ENCODE measurements at regions not wholly inside any gene's neighbourhood (a gene's known extent, or its start where the extent isn't known, plus 50 kb on each side); places are given as distances from the start of the nearest gene placed in this dataset.

DNA sequence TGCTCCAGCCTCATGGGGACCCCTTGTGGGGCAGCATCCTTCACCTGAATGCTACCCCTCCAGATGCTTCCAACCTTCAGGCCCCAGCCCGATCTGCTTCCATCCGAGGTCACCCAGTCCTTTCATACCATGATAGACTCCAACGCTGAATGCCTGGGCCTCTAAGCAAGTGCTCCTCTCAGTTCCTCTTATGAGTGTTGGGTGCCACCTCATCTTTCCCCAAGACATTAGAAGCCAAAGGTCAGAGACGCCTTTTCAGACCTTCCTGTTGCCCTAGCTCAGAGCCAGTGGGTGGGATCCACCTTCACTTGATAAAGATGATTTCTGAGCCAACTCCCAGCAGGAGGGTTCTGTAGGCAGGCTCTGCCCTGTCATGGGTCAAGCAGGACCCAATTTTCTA, 174.5 kb upstream of the MGAT5 start:
- DNase-seq (ENCODE audit: low spot score in 2 of 2), result no peak
- Mint-ChIP-seq H3K9me3 (no peaks in the 10 kb centered on the region), H3K27ac (ENCODE audit: low read depth) (no peak overlapping the region), H3K4me1 (no peaks in the 10 kb centered on the region), H3K27me3 (peaks cover 40% of the 10 kb centered on the region), H3K4me3 (no peak overlapping the region), H3K36me3 (ENCODE audit: insufficient read depth) (no peaks in the 10 kb centered on the region)
- ATAC-seq (replicated peaks; ENCODE audit: extremely low read depth, poor library complexity, severe bottlenecking), result no peak

GRCh38 chr2:134080386-134081089, 173.3 kb upstream of the MGAT5 start:
- ATAC-seq (replicated peaks; ENCODE audit: extremely low read depth, poor library complexity, severe bottlenecking) (no peak), DNase-seq (ENCODE audit: low spot score in 2 of 2) (no peak)
- Mint-ChIP-seq H3K27ac (ENCODE audit: low read depth) (no peak overlapping the region), H3K4me1 (no peaks in the 10 kb centered on the region), H3K4me3 (no peak overlapping the region), H3K9me3 (no peaks in the 10 kb centered on the region), H3K27me3 (peaks cover 35% of the 10 kb centered on the region), H3K36me3 (ENCODE audit: insufficient read depth) (no peaks in the 10 kb centered on the region)

DNA sequence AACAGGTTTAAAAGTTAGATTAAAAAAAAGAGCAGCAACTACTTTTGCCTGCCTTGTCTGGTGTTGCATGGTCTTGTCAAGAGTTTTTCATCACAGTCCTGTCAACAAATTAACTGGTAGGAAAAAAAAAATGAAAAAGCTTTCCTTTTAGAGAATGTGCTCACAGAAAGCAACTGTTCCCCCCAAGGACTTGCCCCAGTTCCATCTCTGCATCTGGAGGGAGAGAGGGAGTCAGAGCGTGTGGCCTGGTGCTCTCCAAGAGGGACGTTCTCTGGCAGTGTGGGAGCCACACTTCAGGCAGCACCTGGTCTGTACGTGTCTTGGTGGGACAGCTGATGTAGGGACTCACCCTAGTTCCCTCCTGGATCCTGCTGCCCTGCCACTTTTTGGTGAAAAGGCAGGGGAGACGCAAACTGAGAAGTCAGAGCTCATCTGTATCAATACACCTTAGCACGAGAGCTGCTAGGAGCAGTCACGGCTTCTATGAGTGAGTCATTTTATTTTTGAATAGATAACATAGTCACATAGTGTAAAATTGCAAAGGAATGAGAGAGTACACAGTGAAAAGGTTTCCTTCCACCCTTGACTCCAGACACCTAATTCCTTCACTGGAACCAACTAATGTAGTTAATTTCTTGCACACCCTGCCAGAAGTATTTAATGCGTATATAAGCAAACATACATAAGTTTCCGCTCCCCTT, 172.5 kb upstream of the MGAT5 start:
- DNase-seq (ENCODE audit: low spot score in 2 of 2) (no peak), ATAC-seq (replicated peaks; ENCODE audit: extremely low read depth, poor library complexity, severe bottlenecking) (no peak)
- Mint-ChIP-seq H3K4me3 (no peak overlapping the region), H3K36me3 (ENCODE audit: insufficient read depth) (no peaks in the 10 kb centered on the region), H3K27me3 (peaks cover 35% of the 10 kb centered on the region), H3K9me3 (no peaks in the 10 kb centered on the region), H3K4me1 (no peaks in the 10 kb centered on the region), H3K27ac (ENCODE audit: low read depth) (no peak overlapping the region)

DNA sequence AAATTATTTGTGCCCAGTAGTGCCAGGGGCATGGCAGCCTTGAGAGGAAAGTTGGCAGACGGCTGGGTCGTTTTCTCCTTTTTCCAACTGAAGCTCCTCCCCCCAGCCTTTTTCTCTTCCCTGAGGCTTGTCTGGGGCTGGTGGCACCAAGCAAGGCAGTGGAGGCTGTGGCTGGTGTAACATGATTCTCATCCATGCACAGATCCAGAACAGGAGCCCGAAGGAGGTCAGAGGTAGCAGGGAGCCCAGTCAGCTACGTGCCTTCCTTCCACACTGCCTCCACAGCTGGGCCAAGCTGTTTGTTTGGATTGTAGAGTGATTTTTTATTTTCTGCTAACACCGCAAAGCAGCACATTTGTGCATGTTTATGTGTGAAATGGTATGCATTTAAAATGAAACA, 170.3 kb upstream of the MGAT5 start:
- Mint-ChIP-seq H3K27me3 (peaks cover 17% of the 10 kb centered on the region), H3K27ac (ENCODE audit: low read depth) (no peak overlapping the region), H3K36me3 (ENCODE audit: insufficient read depth) (no peaks in the 10 kb centered on the region), H3K4me3 (no peak overlapping the region), H3K4me1 (no peaks in the 10 kb centered on the region), H3K9me3 (no peaks in the 10 kb centered on the region)
- no peak for ATAC-seq (replicated peaks; ENCODE audit: extremely low read depth, poor library complexity, severe bottlenecking)
- no peak for DNase-seq (ENCODE audit: low spot score in 2 of 2)

GRCh38 chr2:134086594-134087219, 167.2 kb upstream of the MGAT5 start:
- ATAC-seq (replicated peaks; ENCODE audit: extremely low read depth, poor library complexity, severe bottlenecking) (no peak), DNase-seq (ENCODE audit: low spot score in 2 of 2) (no peak)
- no peaks in the 10 kb centered on the region for H3K9me3 Mint-ChIP-seq
- peaks cover 26% of the 10 kb centered on the region for H3K27me3 Mint-ChIP-seq
- H3K36me3 Mint-ChIP-seq (ENCODE audit: insufficient read depth), result no peaks in the 10 kb centered on the region
- no peak overlapping the region for H3K27ac Mint-ChIP-seq (ENCODE audit: low read depth)
- H3K4me3 Mint-ChIP-seq, result no peak overlapping the region
- H3K4me1 Mint-ChIP-seq, result no peaks in the 10 kb centered on the region

- H3K4me3 Mint-ChIP-seq, result no peak overlapping the region
- no peaks in the 10 kb centered on the region for H3K9me3 Mint-ChIP-seq
- H3K27ac Mint-ChIP-seq (ENCODE audit: low read depth), result no peak overlapping the region
- ATAC-seq (replicated peaks; ENCODE audit: extremely low read depth, poor library complexity, severe bottlenecking) (no peak), DNase-seq (ENCODE audit: low spot score in 2 of 2) (no peak)
- H3K36me3 Mint-ChIP-seq (ENCODE audit: insufficient read depth), result no peaks in the 10 kb centered on the region
- no peaks in the 10 kb centered on the region for H3K4me1 Mint-ChIP-seq
- H3K27me3 Mint-ChIP-seq, result peaks cover 29% of the 10 kb centered on the region
These were observed 166.4 kb upstream of the MGAT5 start for GRCh38 chr2:134087371-134087921.

DNA sequence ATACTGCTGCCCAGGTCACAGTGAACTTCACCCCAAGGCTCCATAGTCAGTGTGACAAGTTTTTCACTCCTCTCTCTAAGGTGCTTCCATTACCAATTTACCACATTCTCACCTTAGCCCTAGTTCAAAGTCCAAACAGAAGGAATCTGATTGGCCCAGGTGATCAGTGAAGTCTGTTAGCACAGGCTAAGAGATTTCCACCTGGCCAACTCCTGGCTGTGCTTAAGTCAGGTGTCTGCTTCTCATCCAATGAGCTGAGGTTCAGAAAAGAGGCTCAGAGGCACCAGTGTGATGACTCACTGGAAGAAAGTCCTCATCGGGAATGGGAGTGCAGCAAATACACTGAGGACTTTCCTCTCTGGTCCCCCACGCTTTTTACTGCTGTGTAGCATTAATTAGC, 164.4 kb upstream of the MGAT5 start:
- no peaks in the 10 kb centered on the region for H3K9me3 Mint-ChIP-seq

GRCh38 chr2:134097740-134098139, 156.1 kb upstream of the MGAT5 start:
- Mint-ChIP-seq H3K27me3 (peaks cover 27% of the 10 kb centered on the region), H3K36me3 (ENCODE audit: insufficient read depth) (no peaks in the 10 kb centered on the region), H3K27ac (ENCODE audit: low read depth) (no peak overlapping the region), H3K4me1 (no peaks in the 10 kb centered on the region), H3K4me3 (no peak overlapping the region), H3K9me3 (no peaks in the 10 kb centered on the region)
- no peak for DNase-seq (ENCODE audit: low spot score in 2 of 2)
- ATAC-seq (replicated peaks; ENCODE audit: extremely low read depth, poor library complexity, severe bottlenecking), result no peak

More for the DNA sequence above, 164.4 kb upstream of the MGAT5 start:
- no peak overlapping the region for H3K4me3 Mint-ChIP-seq
- no peak for DNase-seq (ENCODE audit: low spot score in 2 of 2)
- H3K27me3 Mint-ChIP-seq, result peaks cover 23% of the 10 kb centered on the region
- H3K27ac Mint-ChIP-seq (ENCODE audit: low read depth), result no peak overlapping the region
- ATAC-seq (replicated peaks; ENCODE audit: extremely low read depth, poor library complexity, severe bottlenecking), result no peak
- no peaks in the 10 kb centered on the region for H3K4me1 Mint-ChIP-seq
- H3K36me3 Mint-ChIP-seq (ENCODE audit: insufficient read depth), result no peaks in the 10 kb centered on the region

GRCh38 chr2:134098321-134098720, 155.6 kb upstream of the MGAT5 start:
- DNase-seq (ENCODE audit: low spot score in 2 of 2) (no peak), ATAC-seq (replicated peaks; ENCODE audit: extremely low read depth, poor library complexity, severe bottlenecking) (no peak)
- Mint-ChIP-seq H3K27me3 (peaks cover 25% of the 10 kb centered on the region), H3K4me1 (no peaks in the 10 kb centered on the region), H3K9me3 (no peaks in the 10 kb centered on the region), H3K27ac (ENCODE audit: low read depth) (no peak overlapping the region), H3K4me3 (no peak overlapping the region), H3K36me3 (ENCODE audit: insufficient read depth) (no peaks in the 10 kb centered on the region)

GRCh38 chr2:134099273-134099672, 154.6 kb upstream of the MGAT5 start:
- H3K27me3 Mint-ChIP-seq, result peaks cover 25% of the 10 kb centered on the region
- H3K4me1 Mint-ChIP-seq, result no peaks in the 10 kb centered on the region
- H3K4me3 Mint-ChIP-seq, result no peak overlapping the region
- no peaks in the 10 kb centered on the region for H3K9me3 Mint-ChIP-seq
- no peak for DNase-seq (ENCODE audit: low spot score in 2 of 2)
- no peak overlapping the region for H3K27ac Mint-ChIP-seq (ENCODE audit: low read depth)
- no peak for ATAC-seq (replicated peaks; ENCODE audit: extremely low read depth, poor library complexity, severe bottlenecking)
- H3K36me3 Mint-ChIP-seq (ENCODE audit: insufficient read depth), result no peaks in the 10 kb centered on the region

DNA sequence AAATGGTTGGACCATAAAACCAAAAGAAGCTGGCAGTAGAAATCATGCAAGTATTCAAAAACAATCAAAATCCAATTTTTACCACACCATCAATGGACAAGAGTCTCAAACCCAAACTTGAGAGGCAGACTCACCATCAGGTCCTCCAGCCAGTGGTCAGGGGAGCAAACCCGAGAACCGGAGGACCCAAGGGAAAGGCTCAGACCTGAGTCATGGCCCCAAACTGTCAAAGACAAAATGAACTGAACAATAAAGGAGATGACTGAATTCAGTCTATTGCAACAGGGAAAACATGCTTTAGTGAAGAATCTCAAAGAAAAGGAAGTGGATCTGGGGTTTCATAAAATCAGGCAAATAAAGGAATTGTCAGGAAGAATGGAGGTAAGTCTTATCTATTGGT, 150.7 kb upstream of the MGAT5 start:
- Mint-ChIP-seq H3K27ac (ENCODE audit: low read depth) (no peak overlapping the region), H3K4me3 (no peak overlapping the region), H3K4me1 (peaks cover 8% of the 10 kb centered on the region), H3K27me3 (peaks cover 13% of the 10 kb centered on the region), H3K9me3 (peaks cover 4% of the 10 kb centered on the region), H3K36me3 (ENCODE audit: insufficient read depth) (no peaks in the 10 kb centered on the region)
- DNase-seq (ENCODE audit: low spot score in 2 of 2) (no peak), ATAC-seq (replicated peaks; ENCODE audit: extremely low read depth, poor library complexity, severe bottlenecking) (no peak)

GRCh38 chr2:134104754-134105153, 149.1 kb upstream of the MGAT5 start:
- Mint-ChIP-seq H3K9me3 (peaks cover 4% of the 10 kb centered on the region), H3K36me3 (ENCODE audit: insufficient read depth) (no peaks in the 10 kb centered on the region), H3K27me3 (no peaks in the 10 kb centered on the region), H3K27ac (ENCODE audit: low read depth) (no peak overlapping the region), H3K4me3 (no peak overlapping the region), H3K4me1 (peaks cover 8% of the 10 kb centered on the region)
- ATAC-seq (replicated peaks; ENCODE audit: extremely low read depth, poor library complexity, severe bottlenecking) (peak; percentile 70), DNase-seq (ENCODE audit: low spot score in 2 of 2) (no peak)

- peaks cover 8% of the 10 kb centered on the region for H3K27me3 Mint-ChIP-seq
- no peak for ATAC-seq (replicated peaks; ENCODE audit: extremely low read depth, poor library complexity, severe bottlenecking)
- H3K4me3 Mint-ChIP-seq, result no peak overlapping the region
- no peak overlapping the region for H3K27ac Mint-ChIP-seq (ENCODE audit: low read depth)
- peaks cover 4% of the 10 kb centered on the region for H3K9me3 Mint-ChIP-seq
- no peak for DNase-seq (ENCODE audit: low spot score in 2 of 2)
- no peaks in the 10 kb centered on the region for H3K36me3 Mint-ChIP-seq (ENCODE audit: insufficient read depth)
- peaks cover 8% of the 10 kb centered on the region for H3K4me1 Mint-ChIP-seq
These were observed 146.5 kb upstream of the MGAT5 start for GRCh38 chr2:134107402-134107801.

All from central memory CD8-positive, alpha-beta T cell (primary cell).